Smooth muscle cell of the brain vasculature (primary cell): ENCODE measurements at regions not wholly inside any gene's neighbourhood (a gene's known extent, or its start where the extent isn't known, plus 50 kb on each side); places are given as distances from the start of the nearest gene placed in this dataset.

ENCODE experiments used
- DNase-seq: peaks from one replicate; pipeline ENCODE4 v3.0.0-alpha.2; 2012; ENCODE audit warnings: low read depth, low spot score

DNA sequence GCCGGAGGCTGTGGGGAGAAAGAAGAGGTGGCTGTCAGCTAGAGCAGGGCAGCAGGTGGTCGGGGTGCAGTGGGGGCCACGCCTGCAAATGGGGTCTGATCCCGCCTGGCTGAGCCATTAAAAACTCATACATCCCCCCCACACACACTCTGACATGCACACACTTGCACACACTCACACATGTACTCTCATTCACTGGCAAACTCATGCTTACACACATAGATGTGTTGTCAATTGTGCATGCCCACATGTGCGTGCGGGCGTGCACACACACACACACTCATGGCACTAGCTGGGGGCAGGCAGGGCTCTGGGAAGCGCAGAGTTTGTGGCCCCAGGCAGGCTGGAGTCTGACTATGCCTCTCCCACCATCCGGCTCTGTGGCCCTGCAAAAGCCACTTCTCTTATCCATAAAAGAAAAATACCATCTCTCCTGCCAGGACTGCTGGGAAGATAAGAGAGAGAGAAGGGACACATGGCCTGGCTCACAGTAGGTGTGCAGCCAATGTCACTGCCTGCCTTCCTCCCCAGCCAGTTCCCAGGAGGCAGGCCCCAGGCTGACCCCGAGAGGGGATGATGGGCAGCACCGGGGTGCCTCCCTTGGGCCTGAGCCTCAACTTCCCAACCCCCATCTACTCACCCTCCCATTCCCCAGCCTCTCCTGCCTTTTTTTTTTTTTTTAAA is 163.5 kb upstream of the LINGO1 start:
- no peak for DNase-seq

DNA sequence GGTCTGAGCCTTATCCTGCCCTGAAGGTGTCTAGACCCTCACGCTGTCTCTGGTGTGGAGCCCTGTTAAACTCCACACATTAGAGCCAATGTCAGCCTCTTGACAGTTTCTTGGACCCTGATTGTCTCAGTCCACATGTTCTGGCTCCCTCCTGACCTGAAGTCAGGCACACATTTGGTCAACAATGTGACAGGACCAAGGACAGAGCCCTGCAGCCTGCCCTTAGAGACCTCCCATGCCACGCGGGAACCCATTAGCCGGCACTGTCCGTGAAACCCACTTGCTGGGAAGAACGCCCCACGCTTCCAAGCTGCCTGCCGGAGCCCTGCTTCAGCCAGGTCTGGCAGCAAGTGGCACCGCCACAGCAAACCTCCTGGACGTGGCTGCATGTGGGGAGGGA is 162.7 kb upstream of the LINGO1 start:
- no peak for DNase-seq

GRCh38 chr15:77791941-77792340 is 159.2 kb upstream of the LINGO1 start:
- DNase-seq = no peak

DNA sequence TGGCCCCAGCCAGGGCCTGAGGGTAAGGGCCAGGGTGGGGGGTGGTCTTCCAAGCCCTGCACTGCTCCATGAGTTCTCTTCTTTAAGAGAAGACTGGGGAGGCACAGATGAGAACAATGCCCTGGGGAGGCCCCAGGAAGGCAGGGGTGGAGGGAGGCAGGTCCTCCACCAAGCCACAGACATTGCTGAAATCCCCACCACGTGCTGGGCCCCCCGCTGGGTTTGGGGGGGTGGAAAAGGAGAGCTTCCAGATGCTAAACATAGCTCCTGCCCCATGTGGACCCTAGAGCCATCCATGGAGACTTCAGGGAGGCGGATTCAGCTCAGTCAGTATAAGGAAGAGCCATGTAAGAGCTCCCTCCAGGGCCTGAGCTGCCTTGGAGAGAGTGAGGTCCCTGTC is 157.8 kb upstream of the LINGO1 start:
- no peak for DNase-seq

DNA sequence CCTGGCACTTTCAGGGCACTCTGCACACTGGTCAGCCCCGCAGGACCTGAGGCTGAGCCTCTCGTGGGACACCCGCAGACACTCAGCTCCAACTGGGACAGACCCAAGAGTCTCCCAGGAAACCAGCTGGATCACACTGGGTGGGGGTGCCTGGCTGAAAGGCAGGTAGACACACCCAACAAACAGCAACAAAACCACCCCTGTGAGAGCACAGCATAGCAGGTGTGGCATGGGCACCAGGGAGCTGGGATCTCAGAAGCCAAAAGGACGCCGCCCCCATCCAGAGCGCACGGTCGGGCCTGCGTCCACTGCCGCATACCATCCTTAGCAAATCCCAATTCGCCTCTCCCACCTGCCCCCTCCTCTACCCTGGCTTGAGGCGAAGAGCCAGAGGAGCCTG is 154.2 kb upstream of the LINGO1 start:
- DNase-seq = no peak

DNA sequence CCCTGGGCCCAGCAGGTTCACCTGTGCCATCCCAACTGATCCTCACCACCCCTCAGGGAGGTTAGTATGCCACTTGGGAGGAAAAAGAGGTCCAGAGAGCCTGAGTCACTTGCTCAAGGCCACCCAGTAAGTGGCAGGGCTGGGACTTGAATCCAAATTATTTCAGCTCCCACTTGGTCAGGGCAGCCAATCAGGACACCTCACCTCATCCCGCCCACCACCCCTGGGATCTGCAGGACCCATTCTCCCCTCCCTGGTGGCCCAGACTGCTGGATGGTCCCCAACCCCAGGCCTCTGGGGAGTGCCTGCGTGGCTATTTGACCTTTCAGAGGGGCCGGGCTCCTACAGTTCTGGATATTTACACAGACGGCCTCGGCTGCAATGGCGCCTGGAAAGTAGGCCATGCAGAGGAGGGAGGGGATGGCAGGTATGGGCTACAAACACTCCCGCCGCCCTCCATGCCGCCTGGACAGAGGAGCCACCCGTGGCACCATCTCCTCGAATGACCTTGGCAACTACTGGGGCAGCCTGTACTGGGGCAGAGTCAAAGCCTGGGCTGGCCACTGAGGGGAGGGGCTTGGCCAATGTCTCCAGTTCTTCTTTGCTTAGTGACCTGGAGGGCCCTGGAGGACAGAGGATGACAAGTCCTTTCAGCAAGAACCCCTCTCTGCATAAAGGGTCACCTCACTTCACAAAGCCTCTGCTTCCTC is 153.6 kb upstream of the LINGO1 start:
- no peak for DNase-seq

DNA sequence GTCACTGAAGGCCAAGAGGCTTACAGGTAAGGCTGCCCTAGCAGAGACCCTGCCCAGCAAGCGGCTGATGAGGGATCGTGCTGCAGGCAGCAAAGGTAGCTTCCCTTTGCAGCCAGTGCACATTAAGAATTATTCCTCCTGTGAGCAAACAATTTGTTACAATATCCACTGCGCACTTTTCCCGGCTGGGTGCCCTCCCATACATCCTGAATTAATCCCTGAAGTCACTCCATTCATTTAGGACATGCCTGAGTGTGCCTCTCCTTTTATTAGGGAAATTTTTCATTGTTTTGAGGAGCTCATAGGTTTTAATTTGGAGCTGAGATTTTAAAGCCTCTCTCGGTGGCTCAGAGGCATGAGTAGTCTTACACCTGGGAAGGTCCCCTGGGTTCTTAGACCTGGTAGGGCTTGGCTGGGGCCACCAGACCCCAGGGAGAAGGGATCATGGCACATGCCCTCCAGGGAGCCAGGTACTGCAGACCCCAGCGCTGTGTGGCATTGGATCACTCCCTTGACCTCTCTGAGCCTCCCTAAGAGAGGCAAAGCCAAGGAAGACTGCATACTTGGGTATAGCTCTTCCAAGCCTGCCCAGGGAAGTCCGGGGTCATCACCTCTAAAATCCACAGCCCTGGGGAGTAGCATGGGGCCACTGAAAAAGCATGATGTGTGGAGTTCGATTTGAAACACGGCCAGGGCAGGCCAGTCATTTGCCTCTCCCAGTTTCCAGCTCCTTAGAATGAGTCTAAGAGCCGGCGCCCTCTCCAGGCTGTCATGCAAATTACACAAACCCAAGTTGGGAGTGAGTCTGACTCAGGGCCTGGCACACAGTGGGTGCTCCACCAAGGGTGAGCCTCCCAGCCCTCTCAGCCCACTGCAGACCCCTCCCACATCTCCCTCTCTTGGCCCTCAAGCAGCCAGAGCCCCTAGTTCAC is 151.9 kb upstream of the LINGO1 start:
- DNase-seq = no peak

DNA sequence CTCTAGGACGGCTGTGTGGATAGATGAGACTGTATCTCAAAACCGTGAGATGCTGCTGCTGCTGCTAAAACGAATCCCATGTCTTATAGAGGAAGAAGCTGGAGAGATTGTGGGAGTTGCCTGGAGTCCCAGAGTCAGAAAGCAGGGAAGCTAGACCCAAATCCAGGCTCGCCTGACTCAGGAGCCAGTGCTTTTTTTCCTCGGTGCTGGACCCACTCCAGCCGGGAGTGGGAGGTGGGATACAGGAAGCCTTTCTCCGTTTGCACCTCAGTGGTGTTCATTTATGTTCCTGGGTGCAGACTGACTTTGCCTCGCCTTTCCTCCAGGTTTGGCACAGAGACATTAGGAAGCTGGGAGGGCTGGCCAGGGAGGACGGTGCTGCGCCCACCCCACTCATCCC is 150.9 kb upstream of the LINGO1 start:
- no peak for DNase-seq

DNA sequence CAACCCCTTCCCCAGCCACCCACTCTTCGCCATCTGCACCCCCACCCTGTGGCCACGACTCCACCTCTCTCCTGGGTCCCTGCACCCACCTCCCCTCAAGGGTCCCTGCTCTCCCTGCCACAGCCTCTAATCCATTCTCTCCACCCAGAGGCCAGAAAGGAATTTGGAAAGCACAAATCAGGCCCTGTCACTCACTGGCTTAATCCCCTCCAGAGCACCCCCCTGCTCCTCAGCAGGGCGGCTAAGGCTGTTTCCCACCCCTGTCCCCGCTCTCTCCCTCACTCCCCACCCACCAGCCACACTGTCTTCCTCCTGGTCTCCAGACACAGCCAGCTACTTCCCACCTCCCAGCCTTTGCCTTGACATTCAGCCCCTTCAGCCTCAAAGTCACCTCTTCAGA is 150.0 kb upstream of the LINGO1 start:
- DNase-seq = no peak

- DNase-seq = no peak
Measured at GRCh38 chr15:77781946-77782240, 149.2 kb upstream of the LINGO1 start.

GRCh38 chr15:77781151-77781945 is 148.6 kb upstream of the LINGO1 start:
- no peak for DNase-seq

GRCh38 chr15:77778802-77779201 is 146.1 kb upstream of the LINGO1 start:
- no peak for DNase-seq

DNA sequence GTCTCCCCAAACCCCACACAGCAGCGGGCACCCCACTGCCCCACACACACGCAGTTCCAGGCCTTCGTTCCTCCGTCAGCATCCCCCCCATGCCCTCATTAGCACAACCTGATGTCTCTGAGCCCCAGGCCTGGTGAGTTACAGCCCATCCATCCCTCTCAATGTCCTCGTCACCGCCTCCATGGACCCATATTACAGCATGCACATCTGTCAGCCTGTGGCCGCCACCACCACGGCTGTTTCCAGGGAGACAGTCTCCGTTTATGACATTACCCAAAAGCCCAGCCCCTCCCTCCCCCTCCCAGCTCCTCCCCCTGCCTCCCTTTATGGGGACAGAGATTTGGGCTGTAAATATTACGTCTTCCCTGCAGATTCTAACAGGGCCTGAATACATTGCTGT is 143.1 kb upstream of the LINGO1 start:
- DNase-seq = no peak

DNA sequence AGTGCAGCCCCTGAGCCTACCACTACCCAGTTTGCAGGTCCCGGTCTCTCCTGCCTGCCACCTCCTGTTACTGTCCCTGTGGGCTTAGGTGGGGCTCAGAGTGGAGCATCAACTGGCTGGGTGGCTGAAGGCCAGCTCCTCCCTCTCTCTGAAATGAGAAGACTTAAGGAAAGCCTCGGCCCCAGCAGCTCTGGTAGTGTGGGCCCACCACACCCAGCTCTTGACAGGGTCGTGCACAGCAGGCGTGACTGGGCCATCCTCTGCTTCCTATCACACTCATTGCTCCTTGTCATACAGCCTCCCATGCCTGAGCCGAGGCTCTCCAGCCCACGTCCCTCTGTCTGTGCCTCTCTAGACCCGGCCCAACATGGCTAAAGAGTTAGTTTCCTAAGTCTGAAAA is 142.7 kb upstream of the LINGO1 start:
- DNase-seq = no peak

DNA sequence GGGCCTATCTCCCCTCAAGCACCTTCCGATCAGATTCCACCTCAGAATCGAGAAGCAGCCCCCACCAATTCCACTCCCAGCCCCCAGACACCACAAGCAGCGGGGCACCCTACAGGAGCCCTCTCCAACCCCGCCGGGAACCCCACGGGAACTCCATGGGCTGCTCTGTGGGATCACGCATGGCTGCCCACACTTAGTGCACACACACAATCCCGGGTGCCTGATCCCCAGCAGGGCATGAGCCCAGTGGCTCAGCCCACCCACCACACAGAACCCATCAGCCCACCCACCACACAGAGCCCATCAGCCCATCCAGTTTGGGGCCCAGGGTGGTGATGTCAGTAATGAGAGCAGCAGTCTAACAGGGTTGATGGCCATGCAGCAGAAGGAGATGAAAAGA is 141.6 kb upstream of the LINGO1 start:
- DNase-seq = no peak

GRCh38 chr15:77773903-77774302 is 141.2 kb upstream of the LINGO1 start:
- DNase-seq = no peak

DNA sequence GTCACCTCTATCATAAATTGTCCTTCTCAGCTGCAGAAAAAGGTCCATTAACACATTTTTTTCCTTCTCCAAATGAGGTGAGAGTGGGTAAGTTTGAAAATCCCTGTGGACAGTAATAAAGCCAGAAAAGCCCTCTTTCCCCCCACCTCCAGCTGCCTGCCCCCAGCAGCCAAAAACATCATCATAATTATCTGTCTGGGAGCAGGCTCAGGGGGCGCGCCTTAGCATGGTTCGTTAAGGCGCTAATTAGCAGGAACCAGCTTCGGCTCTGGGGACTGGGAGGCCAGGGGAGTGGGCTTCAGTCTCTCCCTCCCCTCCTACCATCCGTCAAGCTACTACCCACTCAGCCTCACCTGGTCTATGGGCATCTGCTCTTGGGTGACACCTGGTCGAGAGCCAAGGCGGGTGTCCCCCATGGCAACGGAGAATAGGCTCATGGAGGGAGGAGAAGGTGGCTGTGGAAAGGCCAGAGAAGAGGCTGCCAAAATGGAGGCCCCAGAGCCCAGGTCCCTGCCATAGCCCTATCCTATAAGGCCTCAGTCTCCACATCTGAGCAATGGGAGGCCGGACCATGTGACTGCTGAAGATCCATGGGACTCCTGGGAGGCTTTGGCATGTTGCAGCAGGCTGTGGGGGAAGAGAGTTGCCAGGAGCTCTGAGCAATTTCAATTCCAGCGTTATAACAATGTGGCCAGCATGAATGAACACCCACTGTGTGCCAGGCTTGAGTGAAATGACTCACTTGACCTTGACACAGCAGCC is 140.1 kb upstream of the LINGO1 start:
- no peak for DNase-seq

- no peak for DNase-seq
Measured at GRCh38 chr15:77771616-77772015, 138.9 kb upstream of the LINGO1 start.

- DNase-seq = no peak
Measured at GRCh38 chr15:77769700-77770099, 137.0 kb upstream of the LINGO1 start.

GRCh38 chr15:77768521-77769078 is 135.9 kb upstream of the LINGO1 start:
- no peak for DNase-seq

- DNase-seq = no peak
Measured at GRCh38 chr15:77768107-77768506, 135.4 kb upstream of the LINGO1 start.
